Stimulated activated naive B cell treated with anti-CD40 and anti-IgM and Interleukin-4, amounts not matched to agents 10 μg/mL and 1 μg/mL and 100 μg/mL, for 72 hours (primary cell): ENCODE measurements at regions not wholly inside any gene's neighbourhood (a gene's known extent, or its start where the extent isn't known, plus 50 kb on each side); places are given as distances from the start of the nearest gene placed in this dataset.
A peak's percentile ranks its signal among the peaks of the same experiment; 100 is the strongest.
"Not testable (repeated sequence)": the region's sequence is repeated elsewhere in the genome, so short reads cannot be mapped to it uniquely, and the experiment has no call there.

Experiments
- ATAC-seq, 2 donors: fragments of 150-1000 bp; cut with Tn5 transposase; replicated peaks; 2 replicates each; pipeline ENCODE4 v1.10.0; 2021; ENCODE audit warnings: moderate library complexity in 1 of 2
- DNase-seq: peaks from one replicate; pipeline ENCODE4 v3.0.0; 2021
- H3K27ac Mint-ChIP-seq: one replicate; pipeline ENCODE4 v1.8.0; 2022; ENCODE audit warnings: mild to moderate bottlenecking, mixed read lengths
- H3K27me3 Mint-ChIP-seq, 2 donors: one replicate each; pipeline ENCODE4 v1.8.0; 2022; ENCODE audit warnings: mixed read lengths in 2 of 2
- H3K36me3 Mint-ChIP-seq, 2 donors: one replicate each; pipeline ENCODE4 v1.8.0; 2022; ENCODE audit warnings: mixed read lengths in 2 of 2, mild to moderate bottlenecking in 1 of 2
- H3K4me1 Mint-ChIP-seq, 2 donors: one replicate each; pipeline ENCODE4 v1.8.0; 2022; ENCODE audit warnings: mixed read lengths in 2 of 2, mild to moderate bottlenecking in 1 of 2
- H3K4me3 Mint-ChIP-seq, 2 donors: one replicate each; pipeline ENCODE4 v1.8.0; 2022; ENCODE audit warnings: mild to moderate bottlenecking in 2 of 2, mixed read lengths in 2 of 2, moderate library complexity in 1 of 2
- H3K9me3 Mint-ChIP-seq, 2 donors: one replicate each; pipeline ENCODE4 v1.8.0; 2022; ENCODE audit warnings: mixed read lengths in 2 of 2, mild to moderate bottlenecking in 1 of 2

GRCh38 chr16:29320274-29320999, 86.1 kb downstream of the NPIPB11 start:
- DNase-seq (no peak), ATAC-seq (no peak)
- no peak overlapping the region for H3K4me3 Mint-ChIP-seq
- no peak overlapping the region for H3K27ac Mint-ChIP-seq
- peaks cover 3 to 7% of the 10 kb centered on the region in 2 donors for H3K36me3 Mint-ChIP-seq
- H3K27me3 Mint-ChIP-seq: no peaks in the 10 kb centered on the region
- H3K4me1 Mint-ChIP-seq: peaks cover 13 to 51% of the 10 kb centered on the region in 2 donors
- no peaks in the 10 kb centered on the region for H3K9me3 Mint-ChIP-seq

DNA sequence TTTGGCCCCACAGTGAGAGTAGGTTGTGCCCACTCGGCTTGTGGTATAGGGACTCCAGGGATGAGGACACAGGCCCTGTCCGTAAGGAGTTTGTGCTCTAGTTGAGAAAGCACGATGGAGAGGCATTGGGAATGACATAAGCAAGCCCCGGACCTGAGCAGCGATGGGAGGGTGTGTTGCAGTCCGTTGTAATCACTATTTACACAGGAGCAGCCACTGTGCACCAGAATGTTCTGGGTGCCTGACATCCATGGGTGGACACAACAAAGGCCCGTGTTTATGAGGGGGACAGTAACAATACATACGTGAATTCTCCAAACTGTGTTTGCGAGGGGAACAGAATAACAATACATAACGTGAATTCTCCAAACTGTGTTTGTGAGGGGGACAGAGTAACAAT, 86.8 kb downstream of the NPIPB11 start:
- Mint-ChIP-seq H3K36me3 (peaks cover 3 to 7% of the 10 kb centered on the region in 2 donors), H3K4me3 (no peak overlapping the region), H3K4me1 (peaks cover 13 to 47% of the 10 kb centered on the region in 2 donors), H3K9me3 (no peaks in the 10 kb centered on the region), H3K27ac (no peak overlapping the region), H3K27me3 (no peaks in the 10 kb centered on the region)
- DNase-seq (no peak), ATAC-seq (no peak)

DNA sequence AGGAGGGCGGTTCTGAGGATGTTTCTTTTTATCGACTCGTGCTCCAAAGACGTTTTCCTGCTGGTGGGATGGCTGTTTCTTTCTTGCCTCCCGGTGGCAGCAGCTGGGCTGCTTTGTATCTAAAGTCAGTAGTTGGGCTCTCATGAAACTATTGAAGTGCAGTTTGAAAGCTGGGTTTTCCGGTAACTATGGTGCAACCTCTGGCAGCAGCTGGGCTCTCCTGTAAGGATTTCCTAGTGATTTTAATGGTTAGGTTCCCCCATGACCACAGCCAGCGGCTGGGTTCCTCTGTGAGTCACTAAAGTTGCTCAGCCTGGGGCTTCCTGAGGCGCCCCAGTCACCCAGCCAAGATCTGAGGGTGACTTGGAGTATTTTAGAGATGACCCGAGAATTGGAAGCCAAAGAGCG, 87.9 kb downstream of the NPIPB11 start:
- H3K9me3 Mint-ChIP-seq, H3K4me3 Mint-ChIP-seq, H3K27me3 Mint-ChIP-seq, H3K36me3 Mint-ChIP-seq, DNase-seq: not testable (repeated sequence)
- Mint-ChIP-seq H3K27ac (peak overlapping the region; percentile 14), H3K4me1 (peaks cover 13 to 49% of the 10 kb centered on the region in 2 donors)
- ATAC-seq: peak; percentile 66 to 75

- Mint-ChIP-seq H3K27me3 (no peaks in the 10 kb centered on the region), H3K36me3 (peaks cover 9 to 11% of the 10 kb centered on the region in 2 donors), H3K4me3 (no peak overlapping the region), H3K9me3 (no peaks in the 10 kb centered on the region), H3K27ac (no peak overlapping the region), H3K4me1 (peaks cover 13 to 48% of the 10 kb centered on the region in 2 donors)
- DNase-seq: no peak
- ATAC-seq: peak; percentile 42 to 68
Measured at GRCh38 chr16:29318037-29318436, 88.5 kb downstream of the NPIPB11 start.

- DNase-seq (no peak), ATAC-seq (no peak)
- Mint-ChIP-seq H3K27me3 (no peaks in the 10 kb centered on the region), H3K36me3 (peaks cover 9 to 14% of the 10 kb centered on the region in 2 donors), H3K9me3 (no peaks in the 10 kb centered on the region), H3K4me1 (peaks cover 13 to 48% of the 10 kb centered on the region in 2 donors), H3K27ac (no peak overlapping the region), H3K4me3 (no peak overlapping the region)
Measured at GRCh38 chr16:29317269-29317668, 89.2 kb downstream of the NPIPB11 start.

DNA sequence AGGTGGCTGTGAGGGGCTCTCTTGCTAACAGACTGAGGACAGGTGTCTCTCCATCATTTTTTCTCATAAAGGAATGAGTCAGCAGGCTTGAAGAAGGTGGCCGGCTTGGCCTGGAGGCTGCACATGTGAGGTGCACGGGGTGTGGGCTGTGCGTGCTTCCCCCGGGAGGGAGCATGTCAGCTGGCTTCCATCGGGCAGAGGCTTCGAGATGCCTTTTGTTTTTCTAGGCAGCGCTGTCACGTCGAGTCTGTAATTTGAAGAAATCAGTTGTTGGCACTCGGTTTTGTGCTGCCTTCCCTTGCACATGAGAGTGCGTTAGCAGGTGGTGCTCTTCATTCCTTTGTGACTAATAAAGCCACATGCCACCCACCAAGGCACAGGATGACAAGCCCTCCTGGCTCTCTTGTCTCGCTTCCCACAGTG, 89.7 kb downstream of the NPIPB11 start:
- H3K27ac Mint-ChIP-seq: no peak overlapping the region
- H3K27me3 Mint-ChIP-seq: no peaks in the 10 kb centered on the region
- H3K9me3 Mint-ChIP-seq: no peaks in the 10 kb centered on the region
- peaks cover 9 to 14% of the 10 kb centered on the region in 2 donors for H3K36me3 Mint-ChIP-seq
- ATAC-seq: no peak
- H3K4me3 Mint-ChIP-seq: no peak overlapping the region
- no peak for DNase-seq
- peaks cover 12 to 48% of the 10 kb centered on the region in 2 donors for H3K4me1 Mint-ChIP-seq

GRCh38 chr16:29315916-29316517, 90.5 kb downstream of the NPIPB11 start:
- ATAC-seq (no peak), DNase-seq (no peak)
- Mint-ChIP-seq H3K27ac (no peak overlapping the region), H3K4me1 (peaks cover 12 to 48% of the 10 kb centered on the region in 2 donors), H3K36me3 (peaks cover 11 to 14% of the 10 kb centered on the region in 2 donors), H3K9me3 (no peaks in the 10 kb centered on the region), H3K4me3 (no peak overlapping the region), H3K27me3 (no peaks in the 10 kb centered on the region)

GRCh38 chr16:29315046-29315445, 91.5 kb downstream of the NPIPB11 start:
- Mint-ChIP-seq H3K27me3 (no peaks in the 10 kb centered on the region), H3K36me3 (peaks cover 12 to 14% of the 10 kb centered on the region in 2 donors), H3K27ac (no peak overlapping the region), H3K4me3 (no peak overlapping the region), H3K9me3 (no peaks in the 10 kb centered on the region), H3K4me1 (peaks cover 10 to 40% of the 10 kb centered on the region in 2 donors)
- DNase-seq: no peak
- ATAC-seq: no peak

DNA sequence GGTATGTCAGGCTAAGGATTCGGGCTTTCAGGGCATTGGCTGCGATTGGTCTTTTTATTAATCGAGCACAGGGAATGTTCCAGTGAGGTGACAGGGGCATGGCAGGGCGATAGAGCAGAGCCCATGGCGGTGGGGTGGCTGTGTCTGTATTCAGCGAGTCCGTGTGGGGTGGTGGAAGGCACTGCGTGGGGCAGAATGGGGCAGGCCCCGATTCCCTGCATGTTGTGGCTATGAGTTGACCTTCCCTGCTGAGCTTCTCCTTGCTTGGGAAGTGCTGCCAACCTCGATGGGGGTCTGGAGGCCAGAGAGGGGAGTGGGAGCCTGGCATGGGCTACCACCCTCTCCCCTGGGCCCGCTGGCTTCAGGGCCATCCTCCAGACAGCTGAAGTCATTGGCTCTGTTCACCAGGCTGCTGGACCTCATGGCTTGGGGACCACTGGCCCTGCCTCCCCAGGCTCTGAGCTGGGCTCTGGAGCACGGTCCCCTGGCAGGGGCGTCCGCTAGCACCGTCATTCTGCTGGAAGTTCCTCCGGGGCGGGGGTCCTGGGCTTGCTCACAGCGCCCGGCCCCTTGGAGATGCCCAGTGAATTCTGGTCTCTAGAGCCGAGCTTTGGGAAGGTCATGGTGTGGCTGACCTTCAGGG, 92.1 kb downstream of the NPIPB11 start:
- peaks cover 10 to 38% of the 10 kb centered on the region in 2 donors for H3K4me1 Mint-ChIP-seq
- H3K9me3 Mint-ChIP-seq: no peaks in the 10 kb centered on the region
- H3K27me3 Mint-ChIP-seq: no peaks in the 10 kb centered on the region
- no peak for ATAC-seq
- H3K4me3 Mint-ChIP-seq: no peak overlapping the region
- peaks cover 12 to 14% of the 10 kb centered on the region in 2 donors for H3K36me3 Mint-ChIP-seq
- no peak for DNase-seq
- peak overlapping the region; percentile 47 for H3K27ac Mint-ChIP-seq

DNA sequence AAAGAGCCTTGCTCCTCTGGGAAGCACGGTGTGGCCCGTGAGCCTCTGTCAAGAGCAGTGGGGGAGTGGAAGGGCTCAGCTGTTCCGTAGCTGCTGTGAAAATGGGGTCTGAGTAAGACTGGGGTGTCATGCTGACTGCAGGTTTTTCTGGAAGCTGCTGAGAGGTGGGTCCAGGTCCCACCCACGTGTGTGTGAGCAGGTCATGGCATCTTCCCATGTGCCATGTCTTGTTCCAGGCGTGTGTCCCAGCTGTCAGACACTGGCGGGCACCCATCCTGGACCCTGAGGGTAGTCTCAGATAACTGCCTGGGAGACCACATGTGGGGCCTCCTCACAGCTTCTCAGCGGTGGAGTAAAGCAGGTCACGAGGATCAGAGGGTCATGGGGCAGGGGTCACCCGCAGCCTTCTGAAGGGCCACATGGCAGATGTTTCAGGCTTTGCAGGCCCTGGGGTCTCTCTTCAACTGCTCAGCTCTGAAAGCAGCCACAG, 92.9 kb downstream of the NPIPB11 start:
- H3K4me1 Mint-ChIP-seq: peaks cover 16 to 33% of the 10 kb centered on the region in 2 donors
- peaks cover 12 to 14% of the 10 kb centered on the region in 2 donors for H3K36me3 Mint-ChIP-seq
- H3K9me3 Mint-ChIP-seq: no peaks in the 10 kb centered on the region
- H3K4me3 Mint-ChIP-seq: no peak overlapping the region
- DNase-seq (no peak), ATAC-seq (no peak)
- peak overlapping the region; percentile 47 for H3K27ac Mint-ChIP-seq
- no peaks in the 10 kb centered on the region for H3K27me3 Mint-ChIP-seq

DNA sequence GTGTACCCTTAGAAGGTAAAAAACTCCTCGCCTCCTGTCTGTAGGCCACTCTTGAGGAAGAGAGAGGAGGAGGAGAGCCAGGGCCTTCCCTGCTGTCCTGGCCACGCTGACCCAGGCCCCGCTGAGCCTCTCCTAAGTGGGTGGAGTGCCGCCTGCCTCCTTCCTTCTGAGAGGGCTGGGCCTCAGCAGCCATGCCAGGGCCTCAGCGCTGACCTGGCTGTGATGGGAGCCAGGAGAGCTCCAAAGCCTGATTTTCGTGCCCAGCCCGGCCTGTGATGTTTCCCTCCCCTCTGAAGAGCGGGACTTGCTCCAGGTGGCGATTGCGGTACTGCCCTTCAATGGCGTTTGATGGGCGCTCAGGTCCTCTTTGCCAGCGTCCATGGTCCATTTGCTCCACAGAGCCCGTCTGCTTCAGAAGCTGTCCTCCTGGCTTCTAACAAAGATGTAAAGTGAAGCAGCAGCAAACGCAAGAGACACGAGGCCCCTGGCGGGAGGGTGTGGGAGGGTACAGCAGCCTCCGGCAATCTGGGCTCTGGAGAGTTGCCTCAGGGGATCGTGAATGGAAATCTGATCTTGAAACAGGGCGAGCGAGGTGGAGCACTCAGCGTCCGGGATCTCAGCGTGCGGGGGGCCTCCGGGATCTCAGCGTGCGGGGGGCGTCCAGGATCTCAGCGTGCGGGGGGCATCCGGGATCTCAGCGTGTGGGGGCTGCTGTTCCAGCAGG, 93.5 kb downstream of the NPIPB11 start:
- no peak for DNase-seq
- H3K27ac Mint-ChIP-seq: no peak overlapping the region
- H3K4me3 Mint-ChIP-seq: no peak overlapping the region
- peaks cover 16 to 28% of the 10 kb centered on the region in 2 donors for H3K4me1 Mint-ChIP-seq
- H3K9me3 Mint-ChIP-seq: no peaks in the 10 kb centered on the region
- H3K36me3 Mint-ChIP-seq: peaks cover 12 to 14% of the 10 kb centered on the region in 2 donors
- no peaks in the 10 kb centered on the region for H3K27me3 Mint-ChIP-seq
- no peak for ATAC-seq

DNA sequence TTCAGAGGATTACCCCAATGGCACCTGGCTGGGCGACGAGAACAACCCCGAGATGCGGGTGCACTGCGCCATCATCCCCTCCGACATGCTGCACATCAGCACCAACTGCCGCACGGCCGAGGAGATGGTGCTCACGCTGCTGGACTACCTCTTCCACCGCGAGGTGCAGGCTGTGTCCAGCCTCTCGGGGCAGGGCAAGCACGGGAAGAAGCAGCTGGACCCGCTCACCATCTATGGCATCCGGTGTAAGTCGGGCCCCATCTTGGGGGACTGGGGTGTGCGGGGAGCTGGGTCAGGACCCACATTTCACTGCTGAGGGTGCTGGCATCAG, 94.2 kb downstream of the NPIPB11 start:
- not testable (repeated sequence) for H3K27ac Mint-ChIP-seq, DNase-seq
- H3K4me1 Mint-ChIP-seq: peaks cover 17 to 28% of the 10 kb centered on the region in 2 donors

GRCh38 chr16:29311461-29312344, 94.8 kb downstream of the NPIPB11 start:
- H3K27ac Mint-ChIP-seq: no peak overlapping the region
- no peaks in the 10 kb centered on the region for H3K9me3 Mint-ChIP-seq
- no peak for ATAC-seq
- no peak for DNase-seq
- no peaks in the 10 kb centered on the region for H3K27me3 Mint-ChIP-seq
- no peak overlapping the region for H3K4me3 Mint-ChIP-seq
- peaks cover 12 to 14% of the 10 kb centered on the region in 2 donors for H3K36me3 Mint-ChIP-seq
- H3K4me1 Mint-ChIP-seq: peaks cover 17 to 25% of the 10 kb centered on the region in 2 donors

More for the DNA sequence above, 94.2 kb downstream of the NPIPB11 start:
- not testable (repeated sequence) for H3K27me3 Mint-ChIP-seq, H3K4me3 Mint-ChIP-seq, ATAC-seq, H3K9me3 Mint-ChIP-seq
- H3K36me3 Mint-ChIP-seq: peaks cover 12 to 14% of the 10 kb centered on the region in 2 donors
